HepG2 (cell line): ENCODE measurements at regions not wholly inside any gene's neighbourhood (a gene's known extent, or its start where the extent isn't known, plus 50 kb on each side); places are given as distances from the start of the nearest gene placed in this dataset.

ENCODE experiments used
- CERS6 ChIP-seq: sonication (generic); formaldehyde crosslinking; IDR thresholded peaks from 2 replicates; pipeline ENCODE4 v1.5.0; 2020; ENCODE audit warnings: missing genetic modification reagents
- DBP ChIP-seq: sonication (generic); formaldehyde crosslinking; IDR thresholded peaks from 2 replicates; pipeline ENCODE4 v1.4.0; 2020; ENCODE audit warnings: missing genetic modification reagents; ENCODE audit errors: not compliant biosample characterization
- ELF1 ChIP-seq: sonication (generic); formaldehyde crosslinking; IDR thresholded peaks from 2 replicates; pipeline ENCODE4 v1.4.0; 2020; ENCODE audit warnings: missing genetic modification reagents
- GFI1 ChIP-seq: sonication (generic); formaldehyde crosslinking; IDR thresholded peaks from 2 replicates; pipeline ENCODE4 v1.5.0; 2020; ENCODE audit warnings: missing genetic modification reagents, mild to moderate bottlenecking, borderline replicate concordance
- HDAC6 ChIP-seq: fragments of 200-600 bp; sonication (generic); IDR thresholded peaks from 2 replicates; pipeline ENCODE4 v1.7.0; 2017; ENCODE audit warnings: mild to moderate bottlenecking, antibody characterized with exemption, low read length, low read depth
- POLR2A ChIP-seq, 2 experiments: IDR thresholded peaks; 2 replicates each; pipeline ENCODE4 v1.6.1; 2011; ENCODE audit warnings: low read depth in 2 of 2, low read length in 2 of 2, mild to moderate bottlenecking in 1 of 2, moderate library complexity in 1 of 2; ENCODE audit not compliant: insufficient read depth in 1 of 2
- SNAPC2 ChIP-seq: sonication (generic); formaldehyde crosslinking; IDR thresholded peaks from 2 replicates; pipeline ENCODE4 v1.8.1; 2022; ENCODE audit warnings: mild to moderate bottlenecking, missing genetic modification reagents
- TSC22D2 ChIP-seq: sonication (generic); formaldehyde crosslinking; IDR thresholded peaks from 2 replicates; pipeline ENCODE4 v1.5.1; 2020; ENCODE audit warnings: missing genetic modification reagents, mild to moderate bottlenecking, borderline replicate concordance
- WIZ ChIP-seq: sonication (generic); formaldehyde crosslinking; IDR thresholded peaks from 2 replicates; pipeline ENCODE4 v1.5.1; 2020; ENCODE audit warnings: mild to moderate bottlenecking, missing genetic modification reagents
- ZBTB3 ChIP-seq: sonication (generic); formaldehyde crosslinking; IDR thresholded peaks from 2 replicates; pipeline ENCODE4 v1.4.0; 2020; ENCODE audit warnings: low read depth, mild to moderate bottlenecking, moderate library complexity, missing genetic modification reagents, borderline replicate concordance
- ZBTB38 ChIP-seq: sonication (generic); formaldehyde crosslinking; IDR thresholded peaks from 2 replicates; pipeline ENCODE4 v1.5.1; 2020; ENCODE audit warnings: mild to moderate bottlenecking, missing genetic modification reagents
- ZNF441 ChIP-seq: sonication (generic); formaldehyde crosslinking; IDR thresholded peaks from 2 replicates; pipeline ENCODE4 v1.7.0; 2021; ENCODE audit warnings: missing genetic modification reagents, borderline replicate concordance
- ZNF781 ChIP-seq: sonication (generic); formaldehyde crosslinking; IDR thresholded peaks from 2 replicates; pipeline ENCODE4 v1.5.1; 2020; ENCODE audit warnings: borderline replicate concordance, mild to moderate bottlenecking, missing genetic modification reagents; ENCODE audit errors: not compliant biosample characterization
- ZSCAN21 ChIP-seq: sonication (generic); formaldehyde crosslinking; IDR thresholded peaks from 2 replicates; pipeline ENCODE4 v1.8.0; 2022; ENCODE audit warnings: mild to moderate bottlenecking, missing genetic modification reagents, moderate library complexity, borderline replicate concordance
- ZSCAN29 ChIP-seq: sonication (generic); formaldehyde crosslinking; conservative IDR thresholded peaks from 2 replicates; pipeline ENCODE4 v1.4.0; 2020; ENCODE audit warnings: mild to moderate bottlenecking, missing genetic modification reagents
- TF ChIP-seq, protein P1 (sequence below): sonication (generic); formaldehyde crosslinking; IDR thresholded peaks from 2 replicates; pipeline ENCODE4 v1.4.0; 2020; ENCODE audit warnings: mild to moderate bottlenecking, missing genetic modification reagents
- TF ChIP-seq, protein P2 (sequence below): IDR thresholded peaks from 2 replicates; pipeline ENCODE4 v1.6.1; 2016; ENCODE audit warnings: missing biosample characterization, missing genetic modification reagents, low read depth
- TF ChIP-seq, protein P3 (sequence below): sonication (generic); formaldehyde crosslinking; IDR thresholded peaks from 2 replicates; pipeline ENCODE4 v1.4.0; 2020; ENCODE audit warnings: missing genetic modification reagents
- TF ChIP-seq, protein P4 (sequence below): sonication (generic); formaldehyde crosslinking; IDR thresholded peaks from 2 replicates; pipeline ENCODE4 v1.8.1; 2022; ENCODE audit warnings: low read depth, mild to moderate bottlenecking, missing genetic modification reagents

DNA sequence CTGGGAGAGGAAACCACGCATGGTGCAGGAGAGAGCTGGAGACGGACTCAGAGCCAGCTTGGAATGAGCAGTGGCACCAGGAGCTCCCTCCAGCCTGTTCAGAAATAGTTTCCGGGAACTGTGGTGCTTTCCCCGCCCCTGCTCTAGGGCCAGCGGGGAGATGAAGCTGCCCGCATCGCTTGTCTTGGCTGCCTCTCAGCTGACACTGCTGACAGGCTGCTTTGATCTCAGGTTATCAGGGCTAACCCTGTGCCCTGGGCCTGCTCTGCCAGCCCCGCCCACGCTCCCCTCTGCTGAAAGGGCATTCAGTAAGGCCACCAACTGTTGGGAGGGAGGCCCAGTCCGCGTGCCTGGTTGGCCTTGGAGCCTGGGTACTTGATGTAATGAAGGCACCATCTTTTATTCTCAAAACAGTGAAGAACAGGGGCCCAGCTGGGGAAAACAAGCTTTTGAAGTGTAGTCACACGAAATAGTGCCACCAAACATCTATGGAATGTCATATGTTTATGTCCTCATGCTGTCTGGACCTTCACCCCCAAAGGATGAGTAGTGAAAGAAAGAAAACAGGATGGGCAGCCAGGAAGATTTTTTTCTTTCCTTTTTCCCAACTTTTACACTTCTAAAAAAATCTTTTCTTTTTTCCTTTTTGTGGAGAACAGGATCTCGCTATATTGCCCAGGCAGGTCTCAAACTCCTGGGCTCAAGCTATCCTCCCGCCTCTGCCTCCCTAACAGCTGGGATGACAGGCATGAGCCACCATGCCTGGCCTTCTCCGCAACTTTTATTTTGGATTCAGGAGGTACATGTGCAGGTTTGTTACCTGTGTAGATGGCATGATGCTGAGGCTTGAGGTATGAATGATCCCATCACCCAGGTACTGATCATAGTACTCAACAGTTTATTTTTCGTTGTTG, 115.9 kb upstream of the TBX3 start (continued):
- TF ChIP-seq, protein P1, sequence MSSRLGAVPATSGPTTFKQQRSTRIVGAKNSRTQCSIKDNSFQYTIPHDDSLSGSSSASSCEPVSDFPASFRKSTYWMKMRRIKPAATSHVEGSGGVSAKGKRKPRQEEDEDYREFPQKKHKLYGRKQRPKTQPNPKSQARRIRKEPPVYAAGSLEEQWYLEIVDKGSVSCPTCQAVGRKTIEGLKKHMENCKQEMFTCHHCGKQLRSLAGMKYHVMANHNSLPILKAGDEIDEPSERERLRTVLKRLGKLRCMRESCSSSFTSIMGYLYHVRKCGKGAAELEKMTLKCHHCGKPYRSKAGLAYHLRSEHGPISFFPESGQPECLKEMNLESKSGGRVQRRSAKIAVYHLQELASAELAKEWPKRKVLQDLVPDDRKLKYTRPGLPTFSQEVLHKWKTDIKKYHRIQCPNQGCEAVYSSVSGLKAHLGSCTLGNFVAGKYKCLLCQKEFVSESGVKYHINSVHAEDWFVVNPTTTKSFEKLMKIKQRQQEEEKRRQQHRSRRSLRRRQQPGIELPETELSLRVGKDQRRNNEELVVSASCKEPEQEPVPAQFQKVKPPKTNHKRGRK (CRISPR knock-in tag), result peak; percentile 90; the same call in 1 of the 2 replicates
- TF ChIP-seq ZSCAN21 (CRISPR knock-in tag) (peak; percentile 96), DBP (CRISPR knock-in tag) (no peak), HDAC6 (no peak), ZNF441 (CRISPR knock-in tag) (peak; percentile 81; the same call in 1 of the 2 replicates), ZSCAN29 (peak; percentile 95), SNAPC2 (no peak), TSC22D2 (peak; percentile 69; the same call in 1 of the 2 replicates), POLR2A (IDR thresholded peaks at IDR 0.05; ENCODE audit: insufficient read depth in 1 of 2, low read depth in 2 of 2, low read length in 2 of 2) (peak; percentile 66 to 67), ZBTB38 (CRISPR knock-in tag) (peak; percentile 74), WIZ (CRISPR knock-in tag) (peak; percentile 95), ZBTB3 (CRISPR knock-in tag) (0 out of 2 replicates have a peak, but pooled peaks have one; percentile 34), GFI1 (CRISPR knock-in tag) (peak; percentile 93), ELF1 (peak; percentile 79), CERS6 (no peak), ZNF781 (peak; percentile 33)
- TF ChIP-seq, protein P2, sequence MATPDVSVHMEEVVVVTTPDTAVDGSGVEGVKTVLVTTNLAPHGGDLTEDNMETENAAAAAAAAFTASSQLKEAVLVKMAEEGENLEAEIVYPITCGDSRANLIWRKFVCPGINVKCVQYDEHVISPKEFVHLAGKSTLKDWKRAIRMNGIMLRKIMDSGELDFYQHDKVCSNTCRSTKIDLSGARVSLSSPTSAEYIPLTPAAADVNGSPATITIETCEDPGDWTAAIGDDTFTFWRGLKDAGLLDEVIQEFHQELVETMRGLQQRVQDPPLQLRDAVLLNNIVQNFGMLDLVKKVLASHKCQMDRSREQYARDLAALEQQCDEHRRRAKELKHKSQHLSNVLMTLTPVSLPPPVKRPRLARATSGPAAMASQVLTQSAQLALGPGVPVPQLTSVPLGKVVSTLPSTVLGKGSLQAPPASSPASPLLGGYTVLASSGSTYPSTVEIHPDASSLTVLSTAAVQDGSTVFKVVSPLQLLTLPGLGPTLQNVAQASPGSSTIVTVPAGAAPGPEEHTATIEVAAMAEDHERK (CRISPR knock-in tag), result no peak
- TF ChIP-seq, protein P3, sequence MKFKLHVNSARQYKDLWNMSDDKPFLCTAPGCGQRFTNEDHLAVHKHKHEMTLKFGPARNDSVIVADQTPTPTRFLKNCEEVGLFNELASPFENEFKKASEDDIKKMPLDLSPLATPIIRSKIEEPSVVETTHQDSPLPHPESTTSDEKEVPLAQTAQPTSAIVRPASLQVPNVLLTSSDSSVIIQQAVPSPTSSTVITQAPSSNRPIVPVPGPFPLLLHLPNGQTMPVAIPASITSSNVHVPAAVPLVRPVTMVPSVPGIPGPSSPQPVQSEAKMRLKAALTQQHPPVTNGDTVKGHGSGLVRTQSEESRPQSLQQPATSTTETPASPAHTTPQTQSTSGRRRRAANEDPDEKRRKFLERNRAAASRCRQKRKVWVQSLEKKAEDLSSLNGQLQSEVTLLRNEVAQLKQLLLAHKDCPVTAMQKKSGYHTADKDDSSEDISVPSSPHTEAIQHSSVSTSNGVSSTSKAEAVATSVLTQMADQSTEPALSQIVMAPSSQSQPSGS (CRISPR knock-in tag), result peak; percentile 90
- TF ChIP-seq, protein P4, sequence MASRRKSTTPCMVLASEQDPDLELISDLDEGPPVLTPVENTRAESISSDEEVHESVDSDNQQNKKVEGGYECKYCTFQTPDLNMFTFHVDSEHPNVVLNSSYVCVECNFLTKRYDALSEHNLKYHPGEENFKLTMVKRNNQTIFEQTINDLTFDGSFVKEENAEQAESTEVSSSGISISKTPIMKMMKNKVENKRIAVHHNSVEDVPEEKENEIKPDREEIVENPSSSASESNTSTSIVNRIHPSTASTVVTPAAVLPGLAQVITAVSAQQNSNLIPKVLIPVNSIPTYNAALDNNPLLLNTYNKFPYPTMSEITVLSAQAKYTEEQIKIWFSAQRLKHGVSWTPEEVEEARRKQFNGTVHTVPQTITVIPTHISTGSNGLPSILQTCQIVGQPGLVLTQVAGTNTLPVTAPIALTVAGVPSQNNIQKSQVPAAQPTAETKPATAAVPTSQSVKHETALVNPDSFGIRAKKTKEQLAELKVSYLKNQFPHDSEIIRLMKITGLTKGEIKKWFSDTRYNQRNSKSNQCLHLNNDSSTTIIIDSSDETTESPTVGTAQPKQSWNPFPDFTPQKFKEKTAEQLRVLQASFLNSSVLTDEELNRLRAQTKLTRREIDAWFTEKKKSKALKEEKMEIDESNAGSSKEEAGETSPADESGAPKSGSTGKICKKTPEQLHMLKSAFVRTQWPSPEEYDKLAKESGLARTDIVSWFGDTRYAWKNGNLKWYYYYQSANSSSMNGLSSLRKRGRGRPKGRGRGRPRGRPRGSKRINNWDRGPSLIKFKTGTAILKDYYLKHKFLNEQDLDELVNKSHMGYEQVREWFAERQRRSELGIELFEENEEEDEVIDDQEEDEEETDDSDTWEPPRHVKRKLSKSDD, result peak; percentile 74
